VCaP (cell line): ENCODE measurements at regions not wholly inside any gene's neighbourhood (a gene's known extent, or its start where the extent isn't known, plus 50 kb on each side); places are given as distances from the start of the nearest gene placed in this dataset.

Experiments
- H3K27ac ChIP-seq: fragments of 450-650 bp; 2 replicates; pipeline ENCODE4 v1.5.1; 2017
- CTCF ChIP-seq: fragments of 450-650 bp; conservative IDR thresholded peaks from 2 replicates; pipeline ENCODE4 v1.5.1; 2017; ENCODE audit warnings: mild to moderate bottlenecking, moderate library complexity

- no peak for TF ChIP-seq CTCF
Observed at GRCh38 chr11:40062616-40063015, 1396.8 kb downstream of the LRRC4C start.

GRCh38 chr11:40061221-40061620, 1398.2 kb downstream of the LRRC4C start:
- H3K27ac ChIP-seq: no peak overlapping the region

More at GRCh38 chr11:40062616-40063015, 1396.8 kb downstream of the LRRC4C start:
- H3K27ac ChIP-seq: no peak overlapping the region

GRCh38 chr11:40054631-40055030, 1404.8 kb downstream of the LRRC4C start:
- TF ChIP-seq CTCF: no peak
- no peak overlapping the region for H3K27ac ChIP-seq

More at GRCh38 chr11:40061221-40061620, 1398.2 kb downstream of the LRRC4C start:
- no peak for TF ChIP-seq CTCF

- no peak for TF ChIP-seq CTCF
- no peak overlapping the region for H3K27ac ChIP-seq
Observed at GRCh38 chr11:40045312-40045711, 1414.1 kb downstream of the LRRC4C start.

GRCh38 chr11:40037005-40037404, 1422.4 kb downstream of the LRRC4C start:
- TF ChIP-seq CTCF: no peak
- no peak overlapping the region for H3K27ac ChIP-seq

- TF ChIP-seq CTCF: no peak
- H3K27ac ChIP-seq: no peak overlapping the region
Observed at GRCh38 chr11:40032331-40032730, 1427.1 kb downstream of the LRRC4C start.

- H3K27ac ChIP-seq: no peak overlapping the region
- no peak for TF ChIP-seq CTCF
Observed at GRCh38 chr11:40030867-40031266, 1428.6 kb downstream of the LRRC4C start.
